ENCODE measurements at regions not wholly inside any gene's neighbourhood (a gene's known extent, or its start where the extent isn't known, plus 50 kb on each side); places are given as distances from the start of the nearest gene placed in this dataset.
"Not testable (repeated sequence)": the region's sequence is repeated elsewhere in the genome, so short reads cannot be mapped to it uniquely, and the experiment has no call there.

GRCh38 chr6:76634695-76635094 is 562.2 kb upstream of the IMPG1 start:
- no peak for DNase-seq

GRCh38 chr6:76633259-76633658 is 560.8 kb upstream of the IMPG1 start:
- DNase-seq, result peak; percentile 45

GRCh38 chr6:76631622-76632021 is 559.2 kb upstream of the IMPG1 start:
- peak; percentile 38 for DNase-seq

- DNase-seq, result no peak
These were observed 542.9 kb upstream of the IMPG1 start for GRCh38 chr6:76615395-76615794.

GRCh38 chr6:76612954-76613353 is 540.5 kb upstream of the IMPG1 start:
- DNase-seq, result no peak

- no peak for DNase-seq
These were observed 536.7 kb upstream of the IMPG1 start for GRCh38 chr6:76609160-76609559.

GRCh38 chr6:76594109-76594508 is 521.6 kb upstream of the IMPG1 start:
- DNase-seq, result no peak

- no peak for DNase-seq
These were observed 521.2 kb upstream of the IMPG1 start for GRCh38 chr6:76593668-76594067.

GRCh38 chr6:76592566-76592965 is 520.1 kb upstream of the IMPG1 start:
- no peak for DNase-seq

- DNase-seq, result no peak
These were observed 514.8 kb upstream of the IMPG1 start for GRCh38 chr6:76587271-76587670.

GRCh38 chr6:76584121-76584520 is 511.7 kb upstream of the IMPG1 start:
- no peak for DNase-seq

- DNase-seq, result no peak
These were observed 506.3 kb upstream of the IMPG1 start for GRCh38 chr6:76578746-76579145.

- DNase-seq, result no peak
These were observed 502.3 kb upstream of the IMPG1 start for GRCh38 chr6:76574746-76575145.

- DNase-seq, result no peak
These were observed 493.5 kb upstream of the IMPG1 start for GRCh38 chr6:76565932-76566331.

- DNase-seq, result not testable (repeated sequence)
These were observed 489.9 kb upstream of the IMPG1 start for GRCh38 chr6:76562371-76562770.

- DNase-seq, result not testable (repeated sequence)
These were observed 488.6 kb upstream of the IMPG1 start for GRCh38 chr6:76560851-76561755.

- DNase-seq, result no peak
These were observed 480.8 kb upstream of the IMPG1 start for GRCh38 chr6:76553256-76553655.

GRCh38 chr6:76552268-76552667 is 479.8 kb upstream of the IMPG1 start:
- no peak for DNase-seq

GRCh38 chr6:76533661-76534060 is 461.2 kb upstream of the IMPG1 start:
- DNase-seq, result no peak

GRCh38 chr6:76532647-76533046 is 460.2 kb upstream of the IMPG1 start:
- no peak for DNase-seq

GRCh38 chr6:76518443-76518842 is 446.0 kb upstream of the IMPG1 start:
- no peak for DNase-seq

- DNase-seq, result no peak
These were observed 444.5 kb upstream of the IMPG1 start for GRCh38 chr6:76516924-76517323.

- no peak for DNase-seq
These were observed 438.0 kb upstream of the IMPG1 start for GRCh38 chr6:76510489-76510888.

- DNase-seq, result no peak
These were observed 436.9 kb upstream of the IMPG1 start for GRCh38 chr6:76509397-76509796.

- no peak for DNase-seq
These were observed 434.3 kb upstream of the IMPG1 start for GRCh38 chr6:76506808-76507207.
